PC-3 (cell line): ENCODE measurements at regions not wholly inside any gene's neighbourhood (a gene's known extent, or its start where the extent isn't known, plus 50 kb on each side); places are given as distances from the start of the nearest gene placed in this dataset.

Source experiments
- ATAC-seq: fragments of 200-7000 bp; cut with Tn5 transposase; 2 replicates; pipeline ENCODE4 v1.9.1; 2020; ENCODE audit warnings: mild to moderate bottlenecking, moderate library complexity
- BruUV-seq: library from RNA; stranded (reverse); fragments of 400-500 nt; replicated peaks from 2 replicates; lab custom pipeline; 2021; lab: Mats Ljungman, UMichigan
- CTCF ChIA-PET: fragments of 300-600 bp; sonication (Branson Sonifier 250); formaldehyde crosslinking; loops from one replicate; lab custom pipeline; 2022; ENCODE audit warnings: antibody characterized with exemption; lab: Charles Lee
- POLR2A ChIA-PET: fragments of 300-600 bp; sonication (Branson Sonifier 250); formaldehyde crosslinking; loops from one replicate; lab custom pipeline; 2022; ENCODE audit warnings: antibody characterized with exemption; ENCODE audit not compliant: unreplicated experiment; lab: Charles Lee
- DNase-seq: peaks from one replicate; pipeline ENCODE4 v3.0.0-alpha.2; 2015
- H2AFZ ChIP-seq: fragments of 300-600 bp; sonication (generic); 2 replicates; pipeline ENCODE4 v1.6.0; 2016; ENCODE audit warnings: antibody characterized with exemption, low read length
- H3F3A ChIP-seq: fragments of 300-600 bp; sonication (generic); one replicate; pipeline ENCODE4 v1.6.0; 2017; ENCODE audit warnings: antibody characterized with exemption, low read length, control low read depth, mild to moderate bottlenecking; ENCODE audit not compliant: unreplicated experiment
- H3K27ac ChIP-seq: fragments of 300-600 bp; sonication (generic); 2 replicates; pipeline ENCODE4 v1.5.1; 2016; ENCODE audit warnings: mild to moderate bottlenecking, low read length
- H3K27me3 ChIP-seq: fragments of 300-600 bp; sonication (generic); 2 replicates; pipeline ENCODE4 v1.6.1; 2016; ENCODE audit warnings: low read length, mixed read lengths
- H3K36me3 ChIP-seq: fragments of 300-600 bp; sonication (generic); 2 replicates; pipeline ENCODE4 v1.6.1; 2016; ENCODE audit warnings: low read depth, mixed run types, low read length, mixed read lengths
- H3K4me1 ChIP-seq: fragments of 300-600 bp; sonication (generic); 2 replicates; pipeline ENCODE4 v1.5.1; 2016; ENCODE audit warnings: low read length; ENCODE audit not compliant: insufficient read depth
- H3K4me2 ChIP-seq: fragments of 300-600 bp; sonication (generic); 2 replicates; pipeline ENCODE4 v1.6.0; 2016; ENCODE audit warnings: low read length
- H3K4me3 ChIP-seq: fragments of 300-600 bp; sonication (generic); 2 replicates; pipeline ENCODE4 v1.5.1; 2016; ENCODE audit warnings: mild to moderate bottlenecking, low read length, mixed read lengths
- H3K79me2 ChIP-seq: fragments of 300-600 bp; sonication (generic); 2 replicates; pipeline ENCODE4 v1.6.1; 2017; ENCODE audit warnings: low read length, mixed read lengths
- H3K9ac ChIP-seq: fragments of 300-600 bp; sonication (generic); 2 replicates; pipeline ENCODE4 v1.6.0; 2016; ENCODE audit warnings: mild to moderate bottlenecking, low read length
- H3K9me2 ChIP-seq: fragments of 300-600 bp; sonication (generic); replicated peaks from 2 replicates; pipeline ENCODE4 v1.6.1; 2016; ENCODE audit warnings: mixed run types, low read length, mixed read lengths
- H3K9me3 ChIP-seq: fragments of 300-600 bp; sonication (generic); 2 replicates; pipeline ENCODE4 v1.6.1; 2016; ENCODE audit warnings: low read length, mixed read lengths
- H4K20me1 ChIP-seq: fragments of 300-600 bp; sonication (generic); 2 replicates; pipeline ENCODE4 v1.6.1; 2016; ENCODE audit warnings: low read length, mixed read lengths
- EZH2 ChIP-seq: fragments of 300-600 bp; sonication (generic); IDR thresholded peaks from one replicate; pipeline ENCODE4 v1.6.1; 2017; ENCODE audit warnings: antibody characterized with exemption, mild to moderate bottlenecking, low read length; ENCODE audit not compliant: unreplicated experiment
- EZH2phosphoT487 ChIP-seq: fragments of 300-600 bp; sonication (generic); IDR thresholded peaks from 2 replicates; pipeline ENCODE4 v1.6.1; 2018; ENCODE audit warnings: mild to moderate bottlenecking, antibody characterized with exemption, low read length, borderline replicate concordance
- intact Hi-C: fragments of 100-400 bp; cut with micrococcal nuclease; formaldehyde crosslinking; loops from 2 replicates; pipeline ENCODE4 v1.9.0; 2023
- TF ChIP-seq, protein P1 (sequence below): fragments of 300-600 bp; sonication (generic); conservative IDR thresholded peaks from 2 replicates; pipeline ENCODE4 v1.5.1; 2017; ENCODE audit warnings: antibody characterized with exemption, low read depth, mild to moderate bottlenecking, low read length

GRCh38 chr4:160826339-160826679, 1337.5 kb downstream of the FSTL5 start:
- ChIA-PET POLR2A (no interaction called here), CTCF (no interaction called here)
- no peaks in the 10 kb centered on the region for H4K20me1 ChIP-seq
- H3K9me3 ChIP-seq, result no peaks in the 10 kb centered on the region
- no peak overlapping the region for H3K9ac ChIP-seq
- H3F3A ChIP-seq, result no peaks in the 10 kb centered on the region
- no peaks in the 10 kb centered on the region for H3K27me3 ChIP-seq
- no peak overlapping the region for H3K27ac ChIP-seq
- H3K4me3 ChIP-seq, result no peak overlapping the region
- no peaks in the 10 kb centered on the region for H3K9me2 ChIP-seq
- no peak overlapping the region for H2AFZ ChIP-seq
- BruUV-seq, result no TSS peak
- peaks cover 4% of the 10 kb centered on the region; the same call in 1 of the 2 replicates for H3K4me1 ChIP-seq
- no peaks in the 10 kb centered on the region for H3K79me2 ChIP-seq
- no peak overlapping the region for H3K4me2 ChIP-seq
- ATAC-seq (no peak), DNase-seq (no peak)
- intact Hi-C loops, result loop anchor here (5.0 kb wide), 1 partner anchor 421 kb away; no protein-coding TSS in a partner anchor
- TF ChIP-seq, protein P1, sequence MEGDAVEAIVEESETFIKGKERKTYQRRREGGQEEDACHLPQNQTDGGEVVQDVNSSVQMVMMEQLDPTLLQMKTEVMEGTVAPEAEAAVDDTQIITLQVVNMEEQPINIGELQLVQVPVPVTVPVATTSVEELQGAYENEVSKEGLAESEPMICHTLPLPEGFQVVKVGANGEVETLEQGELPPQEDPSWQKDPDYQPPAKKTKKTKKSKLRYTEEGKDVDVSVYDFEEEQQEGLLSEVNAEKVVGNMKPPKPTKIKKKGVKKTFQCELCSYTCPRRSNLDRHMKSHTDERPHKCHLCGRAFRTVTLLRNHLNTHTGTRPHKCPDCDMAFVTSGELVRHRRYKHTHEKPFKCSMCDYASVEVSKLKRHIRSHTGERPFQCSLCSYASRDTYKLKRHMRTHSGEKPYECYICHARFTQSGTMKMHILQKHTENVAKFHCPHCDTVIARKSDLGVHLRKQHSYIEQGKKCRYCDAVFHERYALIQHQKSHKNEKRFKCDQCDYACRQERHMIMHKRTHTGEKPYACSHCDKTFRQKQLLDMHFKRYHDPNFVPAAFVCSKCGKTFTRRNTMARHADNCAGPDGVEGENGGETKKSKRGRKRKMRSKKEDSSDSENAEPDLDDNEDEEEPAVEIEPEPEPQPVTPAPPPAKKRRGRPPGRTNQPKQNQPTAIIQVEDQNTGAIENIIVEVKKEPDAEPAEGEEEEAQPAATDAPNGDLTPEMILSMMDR, result no peak
- TF ChIP-seq EZH2phosphoT487 (no peak), EZH2 (no peak)
- H3K36me3 ChIP-seq, result no peaks in the 10 kb centered on the region

DNA sequence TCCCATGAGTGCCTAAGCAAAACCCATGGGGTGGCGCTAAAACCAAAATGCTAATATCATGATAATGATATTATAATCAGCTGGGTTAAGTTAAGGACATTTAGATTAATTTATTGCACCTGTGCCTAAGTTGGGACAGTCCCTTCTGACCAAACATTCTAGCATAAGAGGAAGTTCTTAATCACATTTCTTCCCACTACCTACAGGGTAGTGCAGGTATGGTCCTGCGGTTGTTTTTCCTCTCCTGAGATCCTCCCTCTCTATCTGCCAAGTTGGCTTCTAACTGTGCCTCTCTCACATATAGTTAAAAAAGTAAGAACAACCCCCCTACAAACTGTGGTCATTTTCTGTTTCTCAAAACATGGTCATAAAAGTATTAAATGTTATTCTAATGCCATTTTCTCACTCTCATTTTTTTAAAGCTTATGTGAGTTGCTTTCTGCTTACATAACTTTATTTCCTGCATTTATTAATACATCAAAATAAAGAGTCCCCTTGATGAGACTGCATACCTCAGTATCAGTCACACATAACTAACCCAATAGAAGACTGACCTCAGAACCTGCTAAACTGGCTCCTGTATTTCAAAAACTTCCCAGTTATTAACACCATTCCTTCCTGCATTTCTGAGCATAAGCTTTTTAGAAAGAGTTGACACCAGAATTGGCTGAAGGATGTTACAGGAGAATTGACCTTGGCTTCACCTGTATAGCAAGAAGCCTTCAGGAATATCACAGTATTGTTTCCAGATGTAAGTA, 1332.5 kb downstream of the FSTL5 start:
- Histone ChIP-seq H3K9me2 (no peaks in the 10 kb centered on the region), H3F3A (no peaks in the 10 kb centered on the region), H3K4me1 (peaks cover 12% of the 10 kb centered on the region; the same call in 1 of the 2 replicates), H3K27ac (no peak overlapping the region), H3K4me2 (no peak overlapping the region), H3K27me3 (no peaks in the 10 kb centered on the region), H3K36me3 (no peaks in the 10 kb centered on the region), H3K9me3 (no peaks in the 10 kb centered on the region), H3K79me2 (no peaks in the 10 kb centered on the region), H3K4me3 (no peak overlapping the region), H4K20me1 (no peaks in the 10 kb centered on the region), H2AFZ (no peak overlapping the region), H3K9ac (no peak overlapping the region)
- no peak for TF ChIP-seq EZH2
- TF ChIP-seq, protein P1, result no peak
- no peak for TF ChIP-seq EZH2phosphoT487
- ChIA-PET POLR2A (no interaction called here), CTCF (interaction anchor here (0.6 kb wide), 1 partner anchor 104 kb away, joined by 3 read pairs; no protein-coding TSS in a partner anchor)
- DNase-seq (peak; percentile 58), ATAC-seq (peak; percentile 16; the same call in 1 of the 2 replicates)
- intact Hi-C loops, result no loop called here
- BruUV-seq, result no TSS peak

DNA sequence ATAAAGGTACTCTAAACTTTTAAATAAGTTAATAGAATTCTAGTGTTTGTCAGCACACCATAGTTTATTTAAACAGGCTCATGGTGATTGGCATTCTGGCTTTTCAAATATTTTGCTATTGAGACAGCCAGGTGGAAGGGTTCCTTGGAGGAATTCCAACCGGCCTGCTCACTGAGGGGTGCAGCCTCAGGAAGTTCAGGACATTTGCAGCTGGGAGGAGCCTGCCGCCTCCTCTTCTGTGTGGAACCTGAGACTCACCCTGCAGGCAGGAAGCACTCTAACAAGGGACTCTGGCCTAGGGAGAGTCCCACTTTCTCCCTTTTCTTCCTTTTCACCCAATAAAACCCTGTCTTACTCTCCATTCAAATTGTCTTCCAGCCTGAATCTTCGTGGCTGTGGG, 1328.0 kb downstream of the FSTL5 start:
- ATAC-seq, result peak; percentile 95
- CTCF ChIA-PET, result no interaction called here
- Histone ChIP-seq H3K79me2 (no peaks in the 10 kb centered on the region), H3K9me3 (no peaks in the 10 kb centered on the region), H2AFZ (no peak overlapping the region), H3F3A (no peaks in the 10 kb centered on the region), H3K36me3 (no peaks in the 10 kb centered on the region), H3K27me3 (no peaks in the 10 kb centered on the region), H3K4me1 (peaks cover 12% of the 10 kb centered on the region; the same call in 1 of the 2 replicates), H3K27ac (peak overlapping the region; percentile 62), H4K20me1 (no peaks in the 10 kb centered on the region), H3K4me3 (peak overlapping the region; percentile 11; the same call in 1 of the 2 replicates), H3K9me2 (no peaks in the 10 kb centered on the region), H3K4me2 (peak overlapping the region; percentile 61; the same call in 1 of the 2 replicates), H3K9ac (peak overlapping the region; percentile 15; the same call in 1 of the 2 replicates)
- TF ChIP-seq EZH2phosphoT487 (no peak), EZH2 (no peak)
- TF ChIP-seq, protein P1, result no peak
- POLR2A ChIA-PET, result no interaction called here
- intact Hi-C loops, result no loop called here
- no TSS peak for BruUV-seq
- peak; percentile 79 for DNase-seq
